ENCODE measurements at regions not wholly inside any gene's neighbourhood (a gene's known extent, or its start where the extent isn't known, plus 50 kb on each side); places are given as distances from the start of the nearest gene placed in this dataset.

DNA sequence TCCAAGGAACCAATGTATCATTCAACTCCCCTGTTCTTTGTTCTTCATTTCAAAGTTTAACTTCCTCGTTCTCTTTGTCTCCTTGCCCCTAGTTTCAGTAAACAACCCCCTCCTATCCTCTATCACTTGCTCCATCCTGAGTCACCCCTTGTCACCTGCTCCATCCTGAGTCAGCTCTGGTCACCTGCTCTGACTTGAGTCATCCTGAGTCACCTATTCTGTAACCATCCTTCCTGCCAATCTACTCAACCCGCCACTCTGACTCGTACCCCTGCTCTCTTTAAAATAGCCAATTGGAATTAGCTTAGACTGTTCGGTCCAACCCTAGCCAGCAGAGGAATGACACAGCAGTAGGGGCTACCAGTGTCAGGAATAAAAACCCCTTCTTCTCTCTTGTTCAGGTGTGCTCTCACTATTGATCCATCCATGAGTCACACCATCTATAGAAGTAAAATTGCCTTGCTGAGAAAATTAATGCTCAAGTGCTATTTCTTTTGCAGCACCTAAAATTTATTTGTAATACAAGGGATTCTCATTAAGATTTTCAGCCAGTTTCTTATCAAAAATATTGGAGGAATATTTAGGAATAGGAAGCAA is 326.8 kb downstream of the AKAIN1 start:
- Histone ChIP-seq H3K27ac (no peak overlapping the region), H3K27me3 (no peaks in the 10 kb centered on the region), H3K9me3 (ENCODE audit: low read depth) (no peaks in the 10 kb centered on the region), H3K36me3 (no peaks in the 10 kb centered on the region), H3K4me3 (no peak overlapping the region), H3K4me1 (ENCODE audit: low read depth) (no peaks in the 10 kb centered on the region)
- no peak for DNase-seq (ENCODE audit: low read depth in 1 of 2, low spot score in 1 of 2)
- TF ChIP-seq, protein P1, sequence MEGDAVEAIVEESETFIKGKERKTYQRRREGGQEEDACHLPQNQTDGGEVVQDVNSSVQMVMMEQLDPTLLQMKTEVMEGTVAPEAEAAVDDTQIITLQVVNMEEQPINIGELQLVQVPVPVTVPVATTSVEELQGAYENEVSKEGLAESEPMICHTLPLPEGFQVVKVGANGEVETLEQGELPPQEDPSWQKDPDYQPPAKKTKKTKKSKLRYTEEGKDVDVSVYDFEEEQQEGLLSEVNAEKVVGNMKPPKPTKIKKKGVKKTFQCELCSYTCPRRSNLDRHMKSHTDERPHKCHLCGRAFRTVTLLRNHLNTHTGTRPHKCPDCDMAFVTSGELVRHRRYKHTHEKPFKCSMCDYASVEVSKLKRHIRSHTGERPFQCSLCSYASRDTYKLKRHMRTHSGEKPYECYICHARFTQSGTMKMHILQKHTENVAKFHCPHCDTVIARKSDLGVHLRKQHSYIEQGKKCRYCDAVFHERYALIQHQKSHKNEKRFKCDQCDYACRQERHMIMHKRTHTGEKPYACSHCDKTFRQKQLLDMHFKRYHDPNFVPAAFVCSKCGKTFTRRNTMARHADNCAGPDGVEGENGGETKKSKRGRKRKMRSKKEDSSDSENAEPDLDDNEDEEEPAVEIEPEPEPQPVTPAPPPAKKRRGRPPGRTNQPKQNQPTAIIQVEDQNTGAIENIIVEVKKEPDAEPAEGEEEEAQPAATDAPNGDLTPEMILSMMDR (IDR thresholded peaks at IDR 0.05; ENCODE audit: low read depth, low read length): no peak

DNA sequence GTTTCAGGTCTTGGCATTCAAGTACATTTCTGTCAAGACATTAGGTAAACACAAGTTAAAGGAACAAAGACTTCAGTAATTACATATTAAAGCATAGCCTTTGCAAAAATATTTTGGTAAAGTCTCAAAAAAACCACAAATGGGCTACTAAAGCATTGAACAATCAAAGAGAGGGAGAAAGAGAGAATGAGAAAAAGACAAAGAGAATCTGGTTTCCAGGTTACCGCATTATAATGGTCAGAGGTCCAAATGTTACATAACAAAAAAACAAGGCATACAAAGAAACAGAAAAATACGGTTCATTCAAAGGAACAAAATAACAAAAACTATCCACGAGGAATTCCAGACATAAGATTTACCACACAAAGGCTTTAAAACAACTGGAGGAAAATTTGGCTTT is 327.9 kb downstream of the AKAIN1 start:
- no peak overlapping the region for H3K27ac ChIP-seq
- no peak for DNase-seq (ENCODE audit: low read depth in 1 of 2, low spot score in 1 of 2)
- TF ChIP-seq, protein P1 (IDR thresholded peaks at IDR 0.05; ENCODE audit: low read depth, low read length): no peak
- no peaks in the 10 kb centered on the region for H3K9me3 ChIP-seq (ENCODE audit: low read depth)
- no peak overlapping the region for H3K4me3 ChIP-seq
- H3K27me3 ChIP-seq: no peaks in the 10 kb centered on the region
- no peaks in the 10 kb centered on the region for H3K36me3 ChIP-seq
- H3K4me1 ChIP-seq (ENCODE audit: low read depth): no peaks in the 10 kb centered on the region

DNA sequence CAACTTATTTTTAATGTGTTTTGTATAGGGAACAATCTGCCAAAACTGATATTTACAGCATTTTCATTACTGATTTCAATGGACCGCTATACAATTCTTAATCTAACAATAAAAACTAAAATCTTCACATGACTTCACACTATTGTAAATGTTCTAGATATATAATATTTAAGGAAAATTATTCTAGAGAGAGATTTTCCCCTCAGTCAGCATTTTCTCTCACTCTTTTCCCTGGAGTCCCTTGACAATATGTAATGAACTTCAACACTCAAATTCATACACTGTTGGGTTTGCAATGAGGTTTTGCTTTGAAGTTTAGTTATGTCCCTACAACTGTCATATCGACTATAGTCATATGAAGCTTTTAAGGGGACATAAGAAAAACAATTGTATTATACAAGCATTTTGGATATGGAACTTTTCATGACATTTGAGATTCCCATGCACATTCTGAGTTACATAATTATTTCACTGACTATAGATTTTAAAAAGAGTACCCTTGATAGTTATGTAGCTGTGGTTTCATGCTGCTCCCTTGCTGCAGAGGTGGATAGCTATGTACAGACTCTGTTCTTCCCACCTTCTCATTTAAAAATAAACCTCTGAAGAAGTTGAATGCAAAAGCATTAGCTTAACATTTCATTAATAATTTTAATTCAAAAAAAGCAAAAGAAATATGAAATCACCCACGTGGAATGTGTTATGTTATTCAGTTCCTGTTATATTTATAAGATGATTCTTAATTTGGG is 338.5 kb downstream of the AKAIN1 start:
- Histone ChIP-seq H3K36me3 (no peaks in the 10 kb centered on the region), H3K9me3 (ENCODE audit: low read depth) (no peaks in the 10 kb centered on the region), H3K4me3 (no peak overlapping the region), H3K27me3 (no peaks in the 10 kb centered on the region), H3K4me1 (ENCODE audit: low read depth) (no peaks in the 10 kb centered on the region), H3K27ac (no peak overlapping the region)
- no peak for DNase-seq (ENCODE audit: low read depth in 1 of 2, low spot score in 1 of 2)
- TF ChIP-seq, protein P1 (IDR thresholded peaks at IDR 0.05; ENCODE audit: low read depth, low read length): no peak

DNA sequence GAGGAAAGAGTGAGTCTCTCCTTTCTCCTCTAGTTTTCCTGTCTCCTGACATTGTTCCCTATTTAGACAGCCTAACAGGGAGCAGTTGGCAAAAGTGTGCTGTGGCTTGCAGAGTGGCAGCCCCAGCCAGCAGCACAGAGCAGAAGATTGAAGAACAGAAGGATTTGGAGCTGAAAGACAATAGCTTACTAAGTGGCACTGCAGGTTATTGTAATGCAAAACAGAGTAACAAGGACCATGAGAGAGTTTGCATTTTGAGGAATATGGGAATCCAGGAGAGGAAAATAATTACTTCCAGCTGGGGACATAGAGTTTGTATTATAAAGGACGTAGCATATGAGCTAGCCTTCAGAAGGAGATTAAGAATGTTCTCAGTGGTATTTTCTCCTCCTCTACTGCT is 342.4 kb downstream of the AKAIN1 start:
- no peak for DNase-seq (ENCODE audit: low read depth in 1 of 2, low spot score in 1 of 2)
- no peaks in the 10 kb centered on the region for H3K36me3 ChIP-seq
- H3K27ac ChIP-seq: no peak overlapping the region
- H3K27me3 ChIP-seq: no peaks in the 10 kb centered on the region
- H3K4me3 ChIP-seq: no peak overlapping the region
- TF ChIP-seq, protein P1 (IDR thresholded peaks at IDR 0.05; ENCODE audit: low read depth, low read length): no peak
- H3K4me1 ChIP-seq (ENCODE audit: low read depth): no peaks in the 10 kb centered on the region
- no peaks in the 10 kb centered on the region for H3K9me3 ChIP-seq (ENCODE audit: low read depth)

DNA sequence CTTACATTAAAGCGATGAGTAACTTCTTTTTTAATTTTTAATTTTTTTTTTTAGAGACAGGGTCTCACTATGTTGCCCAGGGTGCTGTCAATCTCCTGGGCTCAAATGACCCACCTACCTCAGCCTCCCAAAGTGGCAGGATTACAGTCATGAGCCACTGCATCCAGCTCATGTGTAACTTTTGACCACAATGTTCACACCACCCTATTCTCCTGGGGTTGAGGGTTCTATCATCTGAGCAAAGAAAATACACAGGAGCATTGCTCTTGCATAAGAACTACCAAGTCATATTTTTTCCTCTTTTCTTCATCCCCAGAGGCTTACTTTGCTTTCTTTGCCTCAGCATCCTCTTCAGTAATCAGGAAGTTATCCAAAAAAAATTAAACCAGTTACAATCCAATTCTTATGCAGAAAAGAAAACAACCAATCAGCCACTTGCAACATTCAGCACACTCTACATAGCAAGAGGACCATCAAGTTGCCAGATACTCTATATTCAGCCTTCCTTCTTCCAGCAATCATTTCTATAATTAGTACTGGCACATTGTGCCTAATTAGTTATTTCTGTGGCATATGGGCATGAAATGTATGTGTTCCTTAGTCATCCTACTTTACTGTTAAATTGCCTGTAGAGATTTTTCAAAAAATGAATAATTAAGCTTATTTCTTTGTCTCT is 345.6 kb downstream of the AKAIN1 start:
- H3K4me1 ChIP-seq (ENCODE audit: low read depth): no peaks in the 10 kb centered on the region
- no peak overlapping the region for H3K4me3 ChIP-seq
- no peaks in the 10 kb centered on the region for H3K9me3 ChIP-seq (ENCODE audit: low read depth)
- DNase-seq (ENCODE audit: low read depth in 1 of 2, low spot score in 1 of 2): no peak
- no peaks in the 10 kb centered on the region for H3K36me3 ChIP-seq
- no peaks in the 10 kb centered on the region for H3K27me3 ChIP-seq
- TF ChIP-seq, protein P1 (IDR thresholded peaks at IDR 0.05; ENCODE audit: low read depth, low read length): no peak
- H3K27ac ChIP-seq: no peak overlapping the region

Data from cardiac muscle cell (in vitro differentiated cells and primary cell).